ENCODE measurements at regions not wholly inside any gene's neighbourhood (a gene's known extent, or its start where the extent isn't known, plus 50 kb on each side); places are given as distances from the start of the nearest gene placed in this dataset.

- ChIA-PET POLR2A (no interaction called here), SMC1A (ENCODE audit: uncharacterized antibody, unreplicated experiment) (no interaction called here), RAD21 (ENCODE audit: unreplicated experiment) (no interaction called here), CTCF (no interaction called here)
- H3K4me2 ChIP-seq (ENCODE audit: control insufficient read depth, insufficient read depth): no peak overlapping the region
- H3K4me3 ChIP-seq: no peak overlapping the region
- DNase-seq (ENCODE audit: low read depth, low spot score): no peak
- no peaks in the 10 kb centered on the region for H3K4me1 ChIP-seq (ENCODE audit: control insufficient read depth, insufficient read depth, low read length)
- intact Hi-C loops (cut with micrococcal nuclease; ENCODE audit: unreplicated experiment) (no loop called here), in situ Hi-C loops (cut with MboI) (no loop called here)
- H2AFZ ChIP-seq (ENCODE audit: control insufficient read depth, low read depth, low read length): no peak overlapping the region
- no peaks in the 10 kb centered on the region for H4K20me1 ChIP-seq (ENCODE audit: control insufficient read depth, insufficient read depth)
- no peaks in the 10 kb centered on the region; the same call in 2 of the 3 replicates for H3K9me3 ChIP-seq (replicated peaks; ENCODE audit: control insufficient read depth, insufficient read depth, low read length)
- no peak overlapping the region for H3K27ac ChIP-seq (ENCODE audit: control insufficient read depth, insufficient read depth)
- H3K27me3 ChIP-seq (replicated peaks in 1 of 2; ENCODE audit: control insufficient read depth in 2 of 2, insufficient read depth in 2 of 2, low read length in 1 of 2): no peaks in the 10 kb centered on the region
- H3K79me2 ChIP-seq (ENCODE audit: control insufficient read depth, insufficient read depth, low read length): no peaks in the 10 kb centered on the region
- no peaks in the 10 kb centered on the region; a peak in 1 of 4 replicates for H3K36me3 ChIP-seq (ENCODE audit: control insufficient read depth in 2 of 2, insufficient read depth in 2 of 2, low read length in 1 of 2)
- FAIRE-seq: no peak
- BruUV-seq (replicated peaks): no TSS peak
- no peak overlapping the region for H3K9ac ChIP-seq (ENCODE audit: control insufficient read depth, insufficient read depth, low read length)
- no peak for ATAC-seq
- 15% methylated on average over 4 of the region's 4 CpGs for WGBS (ENCODE audit: insufficient coverage, insufficient replicate concordance, low lambda C conversion rate, missing lambda C conversion rate)
- TF ChIP-seq BCL11A (IDR thresholded peaks at IDR 0.05; ENCODE audit: low read depth, low read length): no peak
- TF ChIP-seq POLR2AphosphoS5 (IDR thresholded peaks at IDR 0.05; ENCODE audit: low read length): no peak
- no peak for TF ChIP-seq SIN3A (IDR thresholded peaks at IDR 0.05; ENCODE audit: low read depth, low read length)
- TF ChIP-seq LARP7 (IDR thresholded peaks at IDR 0.05): no peak
- no peak for TF ChIP-seq EED (IDR thresholded peaks at IDR 0.05; ENCODE audit: low read depth)
- no peak for TF ChIP-seq CBX5 (IDR thresholded peaks at IDR 0.05; ENCODE audit: low read depth)
- no peak for TF ChIP-seq NR2C1 (IDR thresholded peaks at IDR 0.05)
- no peak for TF ChIP-seq MYC (IDR thresholded peaks at IDR 0.05; ENCODE audit: insufficient read depth, insufficient read length, insufficient replicate concordance, low read length, severe bottlenecking)
- TF ChIP-seq MLLT1 (IDR thresholded peaks at IDR 0.05): no peak
- TF ChIP-seq NFIC (IDR thresholded peaks at IDR 0.05; ENCODE audit: low read depth, low read length): no peak
- TF ChIP-seq SMAD5 (IDR thresholded peaks at IDR 0.05; ENCODE audit: low read depth): no peak
- no peak for TF ChIP-seq CREB1 (IDR thresholded peaks at IDR 0.05; ENCODE audit: low read depth)
- no peak for TF ChIP-seq POLR2AphosphoS2 (IDR thresholded peaks at IDR 0.05; ENCODE audit: low read depth, low read length)
Measured at GRCh38 chr5:3153906-3154305, 402.4 kb upstream of the IRX2 start.
